WERI-Rb-1 (cell line): ENCODE measurements at regions not wholly inside any gene's neighbourhood (a gene's known extent, or its start where the extent isn't known, plus 50 kb on each side); places are given as distances from the start of the nearest gene placed in this dataset.

Source experiments
- DNase-seq: peaks from one replicate; pipeline ENCODE4 v3.0.0-alpha.2; 2020
- H3K27ac ChIP-seq: fragments of 250-450 bp; sonication (Bioruptor Pico); 2 replicates; pipeline ENCODE4 v1.5.1; 2020; ENCODE audit warnings: mild to moderate bottlenecking, moderate library complexity
- H3K27me3 ChIP-seq: fragments of 250-450 bp; sonication (Bioruptor Pico); 2 replicates; pipeline ENCODE4 v1.5.1; 2021; ENCODE audit warnings: mild to moderate bottlenecking, low read depth, moderate library complexity; ENCODE audit not compliant: insufficient read depth, severe bottlenecking
- H3K36me3 ChIP-seq: fragments of 250-450 bp; sonication (Bioruptor Pico); 2 replicates; pipeline ENCODE4 v1.5.1; 2020; ENCODE audit warnings: mild to moderate bottlenecking, moderate library complexity
- H3K4me3 ChIP-seq: 2 replicates; pipeline ENCODE4 v1.5.1; 2011; ENCODE audit warnings: low read depth, mild to moderate bottlenecking, control low read depth, low read length
- H3K9me3 ChIP-seq: fragments of 250-450 bp; sonication (Bioruptor Pico); 2 replicates; pipeline ENCODE4 v1.5.1; 2021; ENCODE audit warnings: mild to moderate bottlenecking, moderate library complexity; ENCODE audit not compliant: severe bottlenecking
- TF ChIP-seq, protein P1 (sequence below): IDR thresholded peaks from 2 replicates; pipeline ENCODE4 v1.5.1; 2011; ENCODE audit warnings: low read depth, mild to moderate bottlenecking, control low read depth, inconsistent platforms, low read length

DNA sequence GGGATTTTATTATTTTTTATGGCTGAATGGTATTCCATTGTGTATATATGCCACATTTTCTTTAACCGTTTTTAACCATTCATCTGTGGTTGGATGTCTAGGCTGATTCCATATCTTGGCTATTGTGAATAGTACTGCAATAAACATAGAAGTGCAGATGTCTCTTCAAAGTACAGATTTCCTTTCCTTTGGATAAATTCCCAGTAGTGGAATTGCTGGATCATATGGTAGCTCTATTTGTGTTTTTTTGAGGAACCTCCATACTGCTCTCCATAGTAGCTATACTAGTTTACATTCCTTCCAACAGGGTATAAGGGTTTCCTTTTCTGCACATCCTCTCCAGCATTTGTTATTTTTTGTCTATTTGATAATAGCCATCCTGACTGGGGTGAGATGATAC is 71.9 kb upstream of the SEZ6L start:
- Histone ChIP-seq H3K27ac (no peak overlapping the region), H3K36me3 (no peaks in the 10 kb centered on the region), H3K27me3 (no peaks in the 10 kb centered on the region), H3K4me3 (no peak overlapping the region), H3K9me3 (no peaks in the 10 kb centered on the region)
- DNase-seq = no peak
- TF ChIP-seq, protein P1, sequence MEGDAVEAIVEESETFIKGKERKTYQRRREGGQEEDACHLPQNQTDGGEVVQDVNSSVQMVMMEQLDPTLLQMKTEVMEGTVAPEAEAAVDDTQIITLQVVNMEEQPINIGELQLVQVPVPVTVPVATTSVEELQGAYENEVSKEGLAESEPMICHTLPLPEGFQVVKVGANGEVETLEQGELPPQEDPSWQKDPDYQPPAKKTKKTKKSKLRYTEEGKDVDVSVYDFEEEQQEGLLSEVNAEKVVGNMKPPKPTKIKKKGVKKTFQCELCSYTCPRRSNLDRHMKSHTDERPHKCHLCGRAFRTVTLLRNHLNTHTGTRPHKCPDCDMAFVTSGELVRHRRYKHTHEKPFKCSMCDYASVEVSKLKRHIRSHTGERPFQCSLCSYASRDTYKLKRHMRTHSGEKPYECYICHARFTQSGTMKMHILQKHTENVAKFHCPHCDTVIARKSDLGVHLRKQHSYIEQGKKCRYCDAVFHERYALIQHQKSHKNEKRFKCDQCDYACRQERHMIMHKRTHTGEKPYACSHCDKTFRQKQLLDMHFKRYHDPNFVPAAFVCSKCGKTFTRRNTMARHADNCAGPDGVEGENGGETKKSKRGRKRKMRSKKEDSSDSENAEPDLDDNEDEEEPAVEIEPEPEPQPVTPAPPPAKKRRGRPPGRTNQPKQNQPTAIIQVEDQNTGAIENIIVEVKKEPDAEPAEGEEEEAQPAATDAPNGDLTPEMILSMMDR = no peak

DNA sequence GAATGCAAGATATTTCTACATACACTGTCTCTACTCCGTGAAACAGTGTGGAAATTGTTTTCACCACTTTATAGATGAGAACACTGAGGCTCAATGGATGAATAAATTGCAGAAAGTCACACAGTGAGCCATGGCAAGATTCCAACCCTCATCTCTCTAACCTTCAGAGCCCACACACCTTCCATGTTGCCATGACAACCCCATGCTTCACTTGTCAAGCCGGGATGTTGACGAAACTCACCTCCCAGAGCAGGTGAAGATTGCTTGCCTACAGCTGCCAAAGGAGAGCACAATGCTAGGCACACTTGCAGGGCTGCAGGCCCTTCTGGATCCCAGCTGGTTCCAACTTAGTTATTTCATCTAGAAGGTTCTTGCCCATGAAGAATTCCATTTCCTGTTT is 71.4 kb upstream of the SEZ6L start:
- no peaks in the 10 kb centered on the region for H3K27me3 ChIP-seq
- TF ChIP-seq, protein P1 = no peak
- DNase-seq = no peak
- no peak overlapping the region for H3K27ac ChIP-seq
- no peak overlapping the region for H3K4me3 ChIP-seq
- no peaks in the 10 kb centered on the region for H3K36me3 ChIP-seq
- no peaks in the 10 kb centered on the region for H3K9me3 ChIP-seq

DNA sequence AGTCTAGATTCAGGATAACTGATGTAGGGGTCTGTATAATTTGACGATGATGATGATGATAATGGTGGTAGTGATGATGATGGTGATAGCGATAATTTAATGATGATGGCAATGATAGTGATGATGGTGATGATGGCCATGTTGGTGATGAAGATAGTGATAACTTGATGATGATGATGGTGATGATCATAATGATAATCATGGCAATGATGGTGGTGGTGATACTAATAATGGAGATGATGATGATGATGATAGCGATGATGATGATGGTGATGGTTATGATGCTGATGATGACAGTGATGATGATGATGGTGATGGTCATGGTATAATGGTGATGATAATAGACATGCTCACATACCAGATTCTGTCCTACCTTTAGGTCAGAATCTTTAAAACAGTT is 66.2 kb upstream of the SEZ6L start:
- H3K27me3 ChIP-seq = no peaks in the 10 kb centered on the region
- no peaks in the 10 kb centered on the region for H3K36me3 ChIP-seq
- DNase-seq = no peak
- TF ChIP-seq, protein P1 = no peak
- H3K27ac ChIP-seq = no peak overlapping the region
- H3K9me3 ChIP-seq = no peaks in the 10 kb centered on the region
- no peak overlapping the region for H3K4me3 ChIP-seq

DNA sequence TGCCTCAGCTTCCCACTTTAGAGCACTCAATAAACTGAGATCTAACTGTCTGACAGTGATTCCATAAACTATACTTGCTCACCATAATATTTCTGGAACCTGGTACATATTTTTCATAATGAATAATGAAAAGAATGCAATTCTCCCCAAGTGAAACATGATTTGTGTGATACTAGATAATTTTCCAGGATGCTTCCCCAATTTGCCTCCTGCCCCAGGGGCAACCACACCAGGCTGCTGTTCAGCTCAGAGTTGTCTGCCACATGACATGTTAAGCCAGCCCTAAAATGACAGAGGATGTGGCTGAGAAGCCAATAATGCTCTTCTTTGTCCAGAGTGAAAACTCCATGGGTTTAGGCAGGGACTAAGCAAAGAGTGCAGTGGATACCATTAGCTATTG is 62.9 kb upstream of the SEZ6L start:
- no peaks in the 10 kb centered on the region for H3K27me3 ChIP-seq
- TF ChIP-seq, protein P1 = no peak
- H3K27ac ChIP-seq = no peak overlapping the region
- peaks cover 4% of the 10 kb centered on the region for H3K9me3 ChIP-seq
- no peak overlapping the region for H3K4me3 ChIP-seq
- no peaks in the 10 kb centered on the region for H3K36me3 ChIP-seq
- DNase-seq = no peak

DNA sequence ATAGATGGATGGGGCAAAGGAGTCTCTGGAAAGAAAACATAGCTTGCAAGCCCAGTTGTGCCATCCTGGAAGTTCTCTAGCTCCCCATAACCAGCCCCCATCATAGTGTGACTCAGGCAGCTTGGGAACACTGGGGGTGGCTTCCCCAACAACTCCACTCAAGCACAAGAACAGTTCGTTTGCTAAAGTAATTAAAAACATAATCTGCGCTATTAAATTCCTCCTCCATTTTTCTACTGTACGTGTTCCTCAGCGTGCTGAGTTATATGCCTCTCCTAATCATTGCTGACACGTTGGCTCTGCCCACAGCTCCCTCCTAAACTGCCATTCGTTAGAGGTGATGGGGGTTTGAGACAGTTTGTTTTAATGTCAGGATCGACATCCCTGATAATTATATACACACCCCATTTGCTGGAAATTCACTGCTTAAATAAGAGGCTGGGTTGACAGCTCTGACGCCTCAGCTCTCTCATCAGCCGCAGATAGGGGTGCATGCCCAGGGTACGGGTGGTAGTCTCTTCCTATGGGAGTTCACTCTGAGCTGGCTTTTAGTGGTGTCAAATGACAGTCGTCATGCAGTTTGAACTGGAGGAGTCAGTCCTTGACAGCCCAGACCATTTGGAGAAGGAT is 59.5 kb upstream of the SEZ6L start:
- Histone ChIP-seq H3K4me3 (no peak overlapping the region), H3K9me3 (peaks cover 4% of the 10 kb centered on the region), H3K27ac (no peak overlapping the region), H3K36me3 (no peaks in the 10 kb centered on the region), H3K27me3 (no peaks in the 10 kb centered on the region)
- TF ChIP-seq, protein P1 = no peak
- no peak for DNase-seq

DNA sequence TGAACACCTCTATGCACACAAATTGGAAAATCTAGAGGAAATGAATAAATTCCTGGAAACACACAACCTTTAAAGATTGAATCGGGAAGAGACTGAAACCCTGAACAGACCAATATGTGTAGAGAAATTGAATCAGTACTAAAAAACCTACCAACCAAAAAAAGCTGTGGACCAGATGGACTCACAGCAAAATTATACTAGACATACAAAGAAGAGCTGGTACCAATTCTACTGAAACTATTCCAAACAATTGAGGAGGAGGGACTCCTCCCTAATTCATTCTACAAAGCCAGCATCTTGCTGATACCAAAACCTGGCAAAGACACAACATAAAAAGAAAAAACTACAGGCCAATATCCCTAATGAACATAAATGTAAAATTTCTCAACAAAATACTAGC is 54.4 kb upstream of the SEZ6L start:
- Histone ChIP-seq H3K27ac (no peak overlapping the region), H3K27me3 (no peaks in the 10 kb centered on the region), H3K4me3 (no peak overlapping the region), H3K9me3 (peaks cover 4% of the 10 kb centered on the region), H3K36me3 (no peaks in the 10 kb centered on the region)
- TF ChIP-seq, protein P1 = no peak
- DNase-seq = no peak
